ENCODE measurements at regions not wholly inside any gene's neighbourhood (a gene's known extent, or its start where the extent isn't known, plus 50 kb on each side); places are given as distances from the start of the nearest gene placed in this dataset.

- H3K4me3 ChIP-seq (ENCODE audit: low read depth, low read length): no peak overlapping the region
- in situ Hi-C loops (cut with HindIII; ENCODE audit: low sequenced_read_pairs): no loop called here
- no peak for DNase-seq (ENCODE audit: low read depth, low spot score)
- TF ChIP-seq CTCF (IDR thresholded peaks at IDR 0.05; ENCODE audit: low read depth, low read length): no peak
These were observed 120.4 kb downstream of the ACKR3 start for GRCh38 chr2:236689981-236690380.

- in situ Hi-C loops (cut with HindIII; ENCODE audit: low sequenced_read_pairs): no loop called here
- no peak for TF ChIP-seq CTCF (IDR thresholded peaks at IDR 0.05; ENCODE audit: low read depth, low read length)
- DNase-seq (ENCODE audit: low read depth, low spot score): no peak
- H3K4me3 ChIP-seq (ENCODE audit: low read depth, low read length): no peak overlapping the region
These were observed 121.1 kb downstream of the ACKR3 start for GRCh38 chr2:236690726-236691125.

GRCh38 chr2:236691799-236692167 is 122.2 kb downstream of the ACKR3 start:
- TF ChIP-seq CTCF (IDR thresholded peaks at IDR 0.05; ENCODE audit: low read depth, low read length): no peak
- in situ Hi-C loops (cut with HindIII; ENCODE audit: low sequenced_read_pairs): no loop called here
- DNase-seq (ENCODE audit: low read depth, low spot score): no peak
- no peak overlapping the region for H3K4me3 ChIP-seq (ENCODE audit: low read depth, low read length)

GRCh38 chr2:236692937-236693336 is 123.3 kb downstream of the ACKR3 start:
- in situ Hi-C loops (cut with HindIII; ENCODE audit: low sequenced_read_pairs): no loop called here
- no peak overlapping the region for H3K4me3 ChIP-seq (ENCODE audit: low read depth, low read length)
- TF ChIP-seq CTCF (IDR thresholded peaks at IDR 0.05; ENCODE audit: low read depth, low read length): no peak
- no peak for DNase-seq (ENCODE audit: low read depth, low spot score)

GRCh38 chr2:236693531-236693930 is 123.9 kb downstream of the ACKR3 start:
- no peak for DNase-seq (ENCODE audit: low read depth, low spot score)
- in situ Hi-C loops (cut with HindIII; ENCODE audit: low sequenced_read_pairs): no loop called here
- TF ChIP-seq CTCF (IDR thresholded peaks at IDR 0.05; ENCODE audit: low read depth, low read length): no peak
- no peak overlapping the region for H3K4me3 ChIP-seq (ENCODE audit: low read depth, low read length)

GRCh38 chr2:236694146-236694888 is 124.7 kb downstream of the ACKR3 start:
- no peak overlapping the region for H3K4me3 ChIP-seq (ENCODE audit: low read depth, low read length)
- no peak for TF ChIP-seq CTCF (IDR thresholded peaks at IDR 0.05; ENCODE audit: low read depth, low read length)
- peak; percentile 53 for DNase-seq (ENCODE audit: low read depth, low spot score)
- in situ Hi-C loops (cut with HindIII; ENCODE audit: low sequenced_read_pairs): no loop called here

All from astrocyte of the spinal cord (primary cell).